Peyer's patch (tissue), 4 donors: ENCODE measurements at regions not wholly inside any gene's neighbourhood (a gene's known extent, or its start where the extent isn't known, plus 50 kb on each side); places are given as distances from the start of the nearest gene placed in this dataset.
A peak's percentile ranks its signal among the peaks of the same experiment; 100 is the strongest.

Experiments used
- DNase-seq, 3 donors: peaks; one replicate each; pipeline ENCODE4 v3.0.0-alpha.2; 2017 to 2019
- H3K27ac ChIP-seq, 4 donors: fragments of 200-600 bp; sonication (generic); one replicate each; pipeline ENCODE4 v1.5.1; 2016 to 2019
- H3K27me3 ChIP-seq, 2 donors: fragments of 200-600 bp; sonication (generic); one replicate each; pipeline ENCODE4 v1.5.1; 2019
- H3K36me3 ChIP-seq, 3 donors: fragments of 200-600 bp; sonication (generic); one replicate each; pipeline ENCODE4 v1.5.1; 2016 to 2019
- H3K4me1 ChIP-seq, 4 donors: fragments of 200-600 bp; sonication (generic); one replicate each; pipeline ENCODE4 v1.5.1; 2016 to 2019
- H3K4me3 ChIP-seq, 4 donors: fragments of 200-600 bp; sonication (generic); 1 replicate in 3 of 4; 2 replicates in 1 of 4; pipeline ENCODE4 v1.5.1; 2016 to 2019; ENCODE audit warnings: mild to moderate bottlenecking in 1 of 4
- H3K9me3 ChIP-seq, 4 donors: fragments of 200-600 bp; sonication (generic); one replicate each; pipeline ENCODE4 v1.5.1; 2016 to 2019; ENCODE audit warnings: mild to moderate bottlenecking in 1 of 4
- POLR2A ChIP-seq, 2 donors: fragments of 450-650 bp; IDR thresholded peaks; one replicate each; pipeline ENCODE4 v1.5.1; 2017; ENCODE audit warnings: antibody characterized with exemption in 2 of 2, mild to moderate bottlenecking in 2 of 2, moderate library complexity in 2 of 2
- TF ChIP-seq, protein P1 (sequence below), 6 experiments: fragments of 450-650 bp in 4 of 6; fragments of 200-600 bp in 2 of 6; sonication (generic) in 1 of 6; IDR thresholded peaks; one replicate each; pipeline ENCODE4 v1.5.1; 2017 to 2019; ENCODE audit warnings: antibody characterized with exemption in 6 of 6, mild to moderate bottlenecking in 3 of 6, moderate library complexity in 1 of 6

DNA sequence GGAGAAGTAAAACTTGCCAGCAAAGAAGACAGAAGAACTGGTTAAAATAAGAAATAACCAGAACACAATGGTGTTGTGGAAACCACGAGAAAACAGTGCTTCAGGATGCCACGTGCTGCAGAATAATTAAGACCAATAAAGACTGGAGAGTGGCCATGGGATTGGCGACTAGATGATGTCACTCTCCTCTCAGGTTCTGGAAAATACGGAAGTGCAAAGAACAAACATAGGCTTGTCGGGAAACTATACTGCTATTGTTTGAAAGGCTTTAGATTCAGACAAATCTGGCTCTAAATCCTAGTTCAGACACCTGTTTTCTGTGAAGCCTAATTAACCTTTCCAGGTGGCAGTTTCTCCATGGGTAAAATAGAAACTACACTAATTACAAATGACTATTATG lies 138.4 kb upstream of the STXBP5 start:
- DNase-seq = peak in 1 of 3 donors; percentile 47
- TF ChIP-seq POLR2A (IDR thresholded peaks at IDR 0.05) = no peak
- TF ChIP-seq, protein P1, sequence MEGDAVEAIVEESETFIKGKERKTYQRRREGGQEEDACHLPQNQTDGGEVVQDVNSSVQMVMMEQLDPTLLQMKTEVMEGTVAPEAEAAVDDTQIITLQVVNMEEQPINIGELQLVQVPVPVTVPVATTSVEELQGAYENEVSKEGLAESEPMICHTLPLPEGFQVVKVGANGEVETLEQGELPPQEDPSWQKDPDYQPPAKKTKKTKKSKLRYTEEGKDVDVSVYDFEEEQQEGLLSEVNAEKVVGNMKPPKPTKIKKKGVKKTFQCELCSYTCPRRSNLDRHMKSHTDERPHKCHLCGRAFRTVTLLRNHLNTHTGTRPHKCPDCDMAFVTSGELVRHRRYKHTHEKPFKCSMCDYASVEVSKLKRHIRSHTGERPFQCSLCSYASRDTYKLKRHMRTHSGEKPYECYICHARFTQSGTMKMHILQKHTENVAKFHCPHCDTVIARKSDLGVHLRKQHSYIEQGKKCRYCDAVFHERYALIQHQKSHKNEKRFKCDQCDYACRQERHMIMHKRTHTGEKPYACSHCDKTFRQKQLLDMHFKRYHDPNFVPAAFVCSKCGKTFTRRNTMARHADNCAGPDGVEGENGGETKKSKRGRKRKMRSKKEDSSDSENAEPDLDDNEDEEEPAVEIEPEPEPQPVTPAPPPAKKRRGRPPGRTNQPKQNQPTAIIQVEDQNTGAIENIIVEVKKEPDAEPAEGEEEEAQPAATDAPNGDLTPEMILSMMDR (IDR thresholded peaks at IDR 0.05) = no peak
- Histone ChIP-seq H3K27ac (no peak overlapping the region), H3K4me3 (peak overlapping the region in 1 of 4 donors; percentile 12), H3K9me3 (no peaks in the 10 kb centered on the region), H3K27me3 (no peaks in the 10 kb centered on the region), H3K4me1 (no peaks in the 10 kb centered on the region), H3K36me3 (no peaks in the 10 kb centered on the region)

DNA sequence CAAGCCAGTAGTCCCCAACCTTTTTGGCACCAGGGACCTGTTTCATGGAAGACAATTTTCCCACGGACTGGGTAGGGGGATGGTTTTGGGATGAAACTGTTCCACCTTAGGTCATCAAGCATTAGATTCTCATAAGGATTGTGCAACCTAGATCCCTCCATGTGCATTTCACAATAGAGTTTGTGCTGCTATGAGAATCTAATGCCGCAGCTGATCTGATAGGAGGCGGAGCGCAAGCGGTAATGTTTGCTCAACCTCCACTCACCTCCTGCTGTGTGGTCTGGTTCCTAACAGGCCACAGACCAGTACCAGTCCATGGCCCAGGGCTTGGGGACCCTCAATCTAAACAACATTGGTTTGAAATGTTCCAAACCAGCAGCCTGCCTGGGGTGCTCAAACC lies 137.0 kb upstream of the STXBP5 start:
- Histone ChIP-seq H3K27ac (no peak overlapping the region), H3K36me3 (no peaks in the 10 kb centered on the region), H3K4me1 (no peaks in the 10 kb centered on the region), H3K4me3 (no peak overlapping the region), H3K27me3 (no peaks in the 10 kb centered on the region), H3K9me3 (no peaks in the 10 kb centered on the region)
- no peak for DNase-seq
- TF ChIP-seq, protein P1 (IDR thresholded peaks at IDR 0.05) = no peak
- no peak for TF ChIP-seq POLR2A (IDR thresholded peaks at IDR 0.05)

DNA sequence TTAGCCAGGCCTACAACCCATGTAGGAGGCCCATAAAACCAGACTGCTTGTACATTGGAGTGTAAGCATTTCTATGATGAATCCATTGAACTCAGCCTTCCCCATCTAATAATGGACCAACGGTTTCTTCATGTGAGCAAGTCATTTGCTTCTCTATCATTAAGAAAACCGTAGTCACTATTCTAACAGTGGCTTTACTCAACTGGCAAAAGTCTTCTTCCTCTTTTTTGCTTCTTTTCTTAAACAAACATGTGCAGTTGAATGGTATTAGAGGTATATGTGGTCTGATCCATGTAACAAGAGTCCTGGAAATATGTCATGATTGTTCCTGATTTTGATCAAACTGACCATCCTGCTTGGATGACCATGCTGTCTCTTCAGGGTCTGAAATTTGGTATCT lies 132.4 kb upstream of the STXBP5 start:
- H3K9me3 ChIP-seq = no peaks in the 10 kb centered on the region
- H3K27ac ChIP-seq = no peak overlapping the region
- no peaks in the 10 kb centered on the region for H3K4me1 ChIP-seq

DNA sequence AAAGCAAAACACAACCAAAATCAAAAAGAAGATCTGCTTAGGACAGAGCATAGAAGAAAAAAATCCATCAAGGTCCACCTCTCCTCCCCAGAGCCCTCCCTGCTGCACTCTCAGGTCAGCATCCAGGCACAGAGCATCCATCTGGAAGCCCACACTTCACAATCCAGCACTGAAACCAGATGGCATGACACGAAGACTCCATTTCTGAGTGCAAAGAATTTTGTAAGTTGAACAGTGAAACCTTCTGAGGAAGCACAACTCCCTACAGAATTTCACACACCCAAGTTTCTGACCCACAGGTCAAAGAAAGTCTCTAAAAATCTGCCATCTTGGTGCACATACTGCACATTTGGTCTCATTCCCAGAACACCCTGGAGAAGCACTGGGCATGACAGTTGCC lies 128.8 kb upstream of the STXBP5 start:
- H3K4me3 ChIP-seq = no peak overlapping the region
- H3K9me3 ChIP-seq = no peaks in the 10 kb centered on the region
- H3K27ac ChIP-seq = no peak overlapping the region
- H3K36me3 ChIP-seq = no peaks in the 10 kb centered on the region
- H3K27me3 ChIP-seq = no peaks in the 10 kb centered on the region
- TF ChIP-seq, protein P1 (IDR thresholded peaks at IDR 0.05) = no peak
- no peak for TF ChIP-seq POLR2A (IDR thresholded peaks at IDR 0.05)
- no peak for DNase-seq
- H3K4me1 ChIP-seq = no peaks in the 10 kb centered on the region

More for the DNA sequence above, 132.4 kb upstream of the STXBP5 start:
- Histone ChIP-seq H3K27me3 (no peaks in the 10 kb centered on the region), H3K4me3 (no peak overlapping the region), H3K36me3 (no peaks in the 10 kb centered on the region)
- TF ChIP-seq POLR2A (IDR thresholded peaks at IDR 0.05) = no peak
- TF ChIP-seq, protein P1 (IDR thresholded peaks at IDR 0.05) = no peak
- no peak for DNase-seq

DNA sequence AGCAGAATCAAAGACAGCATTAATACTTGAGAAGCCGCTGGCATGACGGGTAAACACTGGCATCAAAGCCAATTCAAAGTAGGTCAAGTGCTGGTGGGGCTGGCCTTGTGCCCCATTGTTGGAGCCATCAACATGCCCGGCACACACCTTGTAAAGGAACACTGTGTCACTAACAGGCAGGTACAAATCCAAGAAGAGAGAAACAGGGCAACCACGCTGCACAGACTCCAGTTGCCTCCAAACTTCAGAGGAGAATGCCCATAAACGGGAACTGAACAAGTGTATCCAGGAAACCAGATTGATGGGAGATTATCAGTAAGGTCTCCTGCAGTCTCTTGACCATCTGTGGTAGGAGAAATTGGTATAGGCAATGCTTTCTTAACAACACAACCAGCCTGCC lies 127.0 kb upstream of the STXBP5 start:
- no peak for DNase-seq
- Histone ChIP-seq H3K27me3 (no peaks in the 10 kb centered on the region), H3K4me1 (no peaks in the 10 kb centered on the region), H3K9me3 (no peaks in the 10 kb centered on the region), H3K27ac (no peak overlapping the region), H3K4me3 (no peak overlapping the region), H3K36me3 (no peaks in the 10 kb centered on the region)
- TF ChIP-seq POLR2A (IDR thresholded peaks at IDR 0.05) = no peak
- TF ChIP-seq, protein P1 (IDR thresholded peaks at IDR 0.05) = no peak

DNA sequence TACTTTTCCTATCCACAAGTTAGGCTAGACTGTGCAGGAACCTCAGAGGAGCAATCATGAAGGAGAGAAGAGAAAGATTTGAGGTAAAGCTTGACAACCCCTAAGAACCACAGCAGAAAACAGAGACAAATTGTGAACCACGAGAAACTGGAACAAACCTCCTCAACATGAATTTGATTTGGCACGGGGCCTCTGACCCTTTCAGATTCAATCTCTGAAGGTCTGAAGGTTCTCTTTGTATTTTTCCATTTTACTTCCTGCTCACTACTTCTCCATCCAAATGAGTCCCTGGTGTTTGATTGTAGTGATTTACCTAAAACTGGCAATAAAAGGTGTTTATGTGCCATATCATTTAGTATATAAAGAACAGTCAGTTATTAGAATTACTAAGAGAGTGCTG lies 126.1 kb upstream of the STXBP5 start:
- Histone ChIP-seq H3K4me1 (no peaks in the 10 kb centered on the region), H3K36me3 (no peaks in the 10 kb centered on the region), H3K4me3 (no peak overlapping the region), H3K27ac (no peak overlapping the region), H3K27me3 (no peaks in the 10 kb centered on the region), H3K9me3 (no peaks in the 10 kb centered on the region)
- TF ChIP-seq, protein P1 (IDR thresholded peaks at IDR 0.05) = no peak
- no peak for TF ChIP-seq POLR2A (IDR thresholded peaks at IDR 0.05)
- no peak for DNase-seq
